SH-SY5Y (cell line): ENCODE measurements at regions not wholly inside any gene's neighbourhood (a gene's known extent, or its start where the extent isn't known, plus 50 kb on each side); places are given as distances from the start of the nearest gene placed in this dataset.

ENCODE experiments used
- GATA2 ChIP-seq: IDR thresholded peaks from 2 replicates; pipeline ENCODE4 v1.6.1; 2011; ENCODE audit warnings: mild to moderate bottlenecking, low read depth, low read length
- GATA3 ChIP-seq: IDR thresholded peaks from 2 replicates; pipeline ENCODE4 v1.6.1; 2011; ENCODE audit warnings: low read depth, mild to moderate bottlenecking, low read length, moderate library complexity

DNA sequence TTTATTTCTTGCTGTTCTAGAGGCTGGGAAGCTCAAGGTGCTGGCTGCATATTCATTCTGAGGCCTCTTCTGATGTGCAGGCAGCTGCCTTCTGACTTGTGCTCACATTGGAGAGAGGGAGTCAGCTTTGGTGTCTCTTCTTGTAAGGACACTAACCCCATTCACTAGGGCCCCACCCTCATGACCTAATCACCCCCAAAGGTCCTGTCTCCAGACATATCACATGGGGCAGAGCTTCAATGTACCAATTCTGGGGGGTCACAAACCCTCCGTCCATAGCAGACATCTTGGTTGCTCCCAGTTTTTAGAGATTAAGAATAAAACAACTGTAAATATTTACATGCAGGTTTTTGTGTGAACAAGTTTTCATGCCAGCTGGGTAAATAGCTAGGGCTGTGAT, 109.1 kb downstream of the RTP5 start:
- TF ChIP-seq GATA3: no peak
- no peak for TF ChIP-seq GATA2

DNA sequence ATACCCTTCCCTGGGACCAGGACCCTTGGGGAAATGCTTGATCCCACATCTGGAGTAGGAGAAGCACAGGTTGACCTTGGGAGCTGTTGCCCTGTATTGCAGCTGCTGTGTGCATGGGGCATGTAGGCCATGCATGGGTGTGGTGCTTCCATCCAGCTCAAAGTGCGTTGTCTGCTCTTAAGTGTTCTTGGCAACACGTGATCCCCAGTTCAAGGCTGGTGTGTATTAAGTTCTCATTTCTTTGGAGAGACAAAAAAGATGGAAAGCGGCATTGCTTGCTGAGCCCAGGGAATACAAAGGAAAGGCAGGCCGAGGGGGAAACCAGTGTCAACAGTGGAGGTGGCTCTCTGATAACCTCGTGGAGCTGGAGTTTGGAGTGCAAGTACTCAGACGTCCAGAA, 110.7 kb downstream of the RTP5 start:
- TF ChIP-seq GATA3 (no peak), GATA2 (no peak)

GRCh38 chr2:241981076-241981700, 111.7 kb downstream of the RTP5 start:
- TF ChIP-seq GATA3: no peak
- TF ChIP-seq GATA2: no peak

DNA sequence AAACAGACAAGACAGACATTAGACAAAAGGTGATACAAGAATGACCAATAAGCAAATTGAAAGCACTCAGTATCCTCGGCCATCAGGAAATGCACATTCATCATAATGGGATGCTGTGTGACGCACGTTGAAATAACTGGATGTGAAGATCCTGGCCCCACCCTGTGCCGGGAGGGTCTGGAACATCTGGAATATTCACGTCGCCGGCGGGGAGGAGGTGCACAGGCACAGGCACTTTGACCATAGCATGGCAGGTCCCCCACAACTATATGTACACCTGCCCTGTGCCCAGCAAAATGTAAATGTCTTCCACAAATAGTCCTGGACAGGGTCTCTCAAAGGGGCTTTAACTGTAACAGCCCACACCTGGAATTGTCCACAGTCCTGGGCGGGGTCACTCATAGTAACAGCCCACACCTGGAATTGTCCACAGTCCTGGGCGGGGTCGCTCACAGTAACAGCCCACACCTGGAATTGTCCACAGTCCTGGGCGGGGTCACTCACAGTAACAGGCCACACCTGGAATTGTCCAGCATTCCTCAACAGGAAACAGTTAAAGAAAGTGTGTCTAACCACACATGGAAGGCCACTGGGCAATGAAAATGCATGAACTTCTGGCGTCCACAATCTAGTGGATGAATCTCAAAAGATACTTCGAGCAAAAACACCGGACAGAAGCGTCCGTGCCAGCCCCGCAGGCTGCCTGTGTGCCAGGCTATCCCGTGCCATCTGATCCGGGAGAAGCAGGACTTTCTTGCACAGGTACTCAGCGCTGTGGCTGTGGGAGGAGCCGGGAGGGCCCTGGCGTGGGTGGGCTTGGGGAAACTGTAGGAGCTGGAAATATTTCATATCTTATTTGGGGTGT, 113.4 kb downstream of the RTP5 start:
- TF ChIP-seq GATA3: no peak
- no peak for TF ChIP-seq GATA2

DNA sequence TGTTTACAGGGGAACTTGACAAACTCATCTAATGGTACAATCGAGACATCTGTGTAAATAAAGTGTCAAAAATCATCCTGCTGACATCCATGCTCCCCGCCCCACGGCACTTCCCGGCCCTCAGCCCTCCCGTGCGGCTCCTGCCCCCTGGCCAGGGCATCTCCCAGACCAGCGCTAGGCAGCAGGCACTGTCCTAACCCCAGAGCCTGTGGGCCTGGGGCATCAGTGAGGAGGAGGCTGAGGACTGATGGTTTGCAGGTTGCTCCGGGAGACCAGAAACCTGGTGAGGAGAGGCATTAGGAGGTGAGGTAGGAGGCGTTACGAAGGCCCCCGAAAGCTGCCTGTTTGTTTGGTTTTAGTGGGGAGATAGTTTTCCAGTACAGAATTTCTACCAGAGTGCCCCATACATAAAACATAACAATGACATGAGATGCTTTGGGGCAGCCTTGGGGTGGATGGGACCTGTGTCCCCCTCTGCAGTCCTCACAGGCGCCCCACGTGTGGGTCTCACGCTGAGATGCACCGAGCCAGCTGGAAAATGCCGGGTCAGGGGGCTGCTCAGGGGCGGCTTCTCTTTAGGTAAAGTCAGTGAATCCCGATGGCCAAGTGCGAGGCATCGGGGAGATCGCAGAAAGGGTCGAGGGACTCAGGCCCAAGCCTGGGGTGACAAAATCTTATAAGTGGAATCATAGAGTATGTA, 114.2 kb downstream of the RTP5 start:
- no peak for TF ChIP-seq GATA2
- no peak for TF ChIP-seq GATA3

- TF ChIP-seq GATA3: no peak
Measured at GRCh38 chr2:241984271-241984655, 114.7 kb downstream of the RTP5 start.

GRCh38 chr2:241984658-241985057, 115.1 kb downstream of the RTP5 start:
- TF ChIP-seq GATA3: no peak
- TF ChIP-seq GATA2: no peak

DNA sequence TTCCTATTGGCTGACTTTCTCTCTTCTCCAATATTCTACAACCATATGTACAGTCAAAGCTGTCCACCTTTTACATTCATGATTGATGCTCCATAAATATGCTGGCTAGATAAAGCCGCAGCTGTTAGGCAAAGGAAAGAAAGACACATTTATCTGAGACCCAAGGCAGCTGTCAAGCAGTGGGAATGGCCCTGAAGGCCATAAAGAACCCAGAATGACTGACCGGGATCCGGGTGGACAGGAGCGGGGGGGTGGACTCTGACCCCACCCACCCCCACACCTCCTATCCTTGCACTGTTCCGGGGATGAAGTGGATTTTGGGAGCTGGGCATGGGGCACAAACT, 116.4 kb downstream of the RTP5 start:
- no peak for TF ChIP-seq GATA3
- no peak for TF ChIP-seq GATA2

DNA sequence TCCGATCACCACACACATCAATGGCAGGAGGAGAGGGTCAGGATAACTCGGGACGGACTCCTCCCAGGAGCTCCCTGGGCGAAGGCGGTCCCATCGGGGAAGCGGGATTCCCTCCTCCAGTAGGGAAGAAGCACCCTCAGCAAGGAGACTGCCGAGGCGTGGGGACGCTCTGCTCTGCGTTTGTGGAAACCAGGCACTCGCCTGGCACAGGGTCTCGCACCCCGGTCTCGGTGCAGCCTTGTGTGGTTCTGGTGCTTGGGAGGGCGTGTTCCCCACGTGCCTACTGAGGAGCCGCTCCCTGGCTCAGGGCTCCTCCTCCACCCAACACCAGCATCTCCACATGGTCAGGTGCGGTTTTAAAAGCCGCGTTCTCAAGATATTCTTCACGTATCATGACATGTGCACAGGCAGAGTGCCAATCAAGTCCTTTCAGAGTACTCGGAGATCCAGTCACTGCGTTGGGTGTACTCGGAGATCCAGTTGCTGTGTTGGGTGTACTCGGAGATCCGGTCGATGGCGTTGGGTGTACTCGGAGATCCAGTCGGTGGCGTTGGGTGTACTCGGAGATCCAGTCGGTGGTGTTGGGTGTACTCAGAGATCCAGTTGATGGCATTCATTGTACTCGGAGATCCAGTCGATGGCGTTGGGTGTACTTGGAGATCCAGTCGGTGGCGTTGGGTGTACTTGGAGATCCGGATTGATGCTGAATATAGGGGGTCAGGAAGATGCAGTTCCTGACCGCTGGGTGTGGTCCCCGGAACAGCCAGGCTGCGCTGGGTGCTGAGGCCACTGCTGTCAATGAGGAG, 117.5 kb downstream of the RTP5 start:
- no peak for TF ChIP-seq GATA3

GRCh38 chr2:241987726-241988125, 118.2 kb downstream of the RTP5 start:
- TF ChIP-seq GATA2 (no peak), GATA3 (no peak)

GRCh38 chr2:241988146-241988545, 118.6 kb downstream of the RTP5 start:
- TF ChIP-seq GATA3: no peak

- TF ChIP-seq GATA3 (no peak), GATA2 (no peak)
Measured at GRCh38 chr2:241989074-241989473, 119.5 kb downstream of the RTP5 start.

DNA sequence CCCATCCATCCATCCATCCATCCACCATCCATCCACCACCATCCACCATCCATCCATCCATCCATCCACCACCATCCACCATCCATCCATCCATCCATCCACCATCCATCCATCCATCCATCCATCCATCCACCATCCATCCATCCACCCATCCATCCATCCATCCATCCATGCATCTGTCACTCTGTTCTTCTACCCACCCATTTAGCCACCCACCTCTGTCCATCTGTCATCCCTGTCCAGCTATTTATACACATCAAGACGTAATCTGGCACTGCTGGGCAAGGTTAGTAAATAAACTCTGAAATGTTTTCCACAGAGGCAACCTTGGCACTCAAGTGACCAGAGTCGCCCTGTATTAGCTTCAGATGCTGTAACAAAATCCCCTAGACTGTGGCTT, 120.9 kb downstream of the RTP5 start:
- no peak for TF ChIP-seq GATA3
- no peak for TF ChIP-seq GATA2

- no peak for TF ChIP-seq GATA2
- no peak for TF ChIP-seq GATA3
Measured at GRCh38 chr2:241991299-241991698, 121.8 kb downstream of the RTP5 start.

GRCh38 chr2:241992753-241993152, 123.2 kb downstream of the RTP5 start:
- TF ChIP-seq GATA2: no peak
- no peak for TF ChIP-seq GATA3
